ENCODE measurements at regions not wholly inside any gene's neighbourhood (a gene's known extent, or its start where the extent isn't known, plus 50 kb on each side); places are given as distances from the start of the nearest gene placed in this dataset.

DNA sequence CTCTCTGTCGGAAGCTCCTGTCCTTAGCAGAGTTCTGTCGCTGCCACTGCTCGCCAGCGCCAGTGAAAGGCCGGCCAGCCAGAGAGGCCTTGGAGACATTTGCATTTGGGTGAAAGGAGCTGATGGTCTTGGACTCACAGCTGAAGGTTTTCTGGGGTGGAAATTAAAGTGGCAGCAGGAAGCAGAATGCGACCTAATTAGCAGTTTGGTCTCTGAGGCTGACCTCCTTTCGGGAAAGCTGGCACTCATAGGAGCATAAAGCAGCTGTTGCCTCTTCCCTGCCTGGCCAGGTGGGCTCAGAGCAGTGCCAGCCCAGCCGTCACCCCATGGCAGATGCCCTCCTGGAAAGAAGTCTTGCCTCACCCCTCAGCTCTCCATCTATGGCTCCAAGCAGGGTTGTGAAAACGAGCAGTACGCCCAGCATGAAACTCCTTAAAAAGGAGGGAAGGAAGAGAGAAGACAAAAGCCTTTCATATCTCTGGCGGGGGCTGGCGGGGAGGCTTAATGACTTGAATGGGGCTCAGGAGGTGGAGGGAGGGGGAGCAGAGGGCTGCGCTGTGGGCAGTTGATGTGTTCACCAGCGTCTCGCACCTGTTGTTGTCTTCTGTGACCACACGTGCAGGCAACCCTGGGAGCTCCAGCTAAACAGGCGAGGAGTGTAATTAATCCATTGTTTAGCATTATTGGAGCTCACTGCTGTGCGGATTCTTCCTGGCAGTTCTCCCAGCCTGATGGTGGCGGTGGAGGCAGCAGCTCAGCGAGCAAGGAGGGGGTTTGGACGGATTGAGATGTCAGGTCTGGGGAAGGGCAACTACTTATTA lies 264.0 kb downstream of the MID1IP1 start:
- TF ChIP-seq POLR2AphosphoS5 (IDR thresholded peaks at IDR 0.05; ENCODE audit: low read depth, low read length) (no peak), EZH2 (IDR thresholded peaks at IDR 0.05) (no peak)

Data from HCT116 (cell line).